MM.1S (cell line): ENCODE measurements at regions not wholly inside any gene's neighbourhood (a gene's known extent, or its start where the extent isn't known, plus 50 kb on each side); places are given as distances from the start of the nearest gene placed in this dataset.

Experiments used
- CTCF ChIP-seq: fragments of 300-600 bp; sonication (generic); IDR thresholded peaks from 2 replicates; pipeline ENCODE4 v1.5.1; 2016; ENCODE audit warnings: antibody characterized with exemption, low read length, mixed read lengths
- EZH2 ChIP-seq: fragments of 300-600 bp; sonication (generic); optimal IDR thresholded peaks from 2 replicates; pipeline ENCODE3; 2017; ENCODE audit warnings: low read depth, mild to moderate bottlenecking, antibody characterized with exemption, low read length, mixed read lengths

GRCh38 chr4:93896516-93896915 is 68.0 kb downstream of the ATOH1 start:
- TF ChIP-seq CTCF, result no peak
- no peak for TF ChIP-seq EZH2
